Upper lobe of left lung (tissue), 4 donors: ENCODE measurements at regions not wholly inside any gene's neighbourhood (a gene's known extent, or its start where the extent isn't known, plus 50 kb on each side); places are given as distances from the start of the nearest gene placed in this dataset.

ENCODE experiments used
- CTCF ChIP-seq, 6 experiments: fragments of 450-650 bp in 4 of 6; fragments of 200-600 bp in 2 of 6; sonication (generic) in 2 of 6; IDR thresholded peaks; one replicate each; pipeline ENCODE4 v1.5.1; 2016 to 2019; ENCODE audit warnings: antibody characterized with exemption in 6 of 6
- EP300 ChIP-seq, 4 donors: sonication (generic); formaldehyde crosslinking; IDR thresholded peaks; one replicate each; pipeline ENCODE4 v1.5.1; 2017; ENCODE audit warnings: antibody characterized with exemption in 4 of 4, control low read depth in 2 of 4
- POLR2A ChIP-seq, 4 donors: fragments of 450-650 bp; IDR thresholded peaks; one replicate each; pipeline ENCODE4 v1.5.1; 2016 to 2017; ENCODE audit warnings: antibody characterized with exemption in 4 of 4, mild to moderate bottlenecking in 2 of 4

- TF ChIP-seq CTCF (IDR thresholded peaks at IDR 0.05) (no peak), POLR2A (IDR thresholded peaks at IDR 0.05) (no peak), EP300 (IDR thresholded peaks at IDR 0.05) (no peak)
Measured at GRCh38 chr4:38279077-38279476, 318.9 kb downstream of the PTTG2 start.
